Iris pigment epithelial cell (primary cell): ENCODE measurements at regions not wholly inside any gene's neighbourhood (a gene's known extent, or its start where the extent isn't known, plus 50 kb on each side); places are given as distances from the start of the nearest gene placed in this dataset.
"Not testable (repeated sequence)": the region's sequence is repeated elsewhere in the genome, so short reads cannot be mapped to it uniquely, and the experiment has no call there.

ENCODE experiments used
- DNase-seq: peaks from one replicate; pipeline ENCODE4 v3.0.0-alpha.2; 2011; ENCODE audit warnings: low read depth

GRCh38 chr5:110812639-110813038 lies 73.8 kb downstream of the SLC25A46 start:
- no peak for DNase-seq

- peak; percentile 59 for DNase-seq
Measured at GRCh38 chr5:110815916-110816605, 77.3 kb downstream of the SLC25A46 start.

- DNase-seq = peak; percentile 47
Measured at GRCh38 chr5:110817459-110817858, 78.7 kb downstream of the SLC25A46 start.

GRCh38 chr5:110823571-110823970 lies 84.8 kb downstream of the SLC25A46 start:
- no peak for DNase-seq

GRCh38 chr5:110824936-110825441 lies 86.2 kb downstream of the SLC25A46 start:
- DNase-seq = no peak

- no peak for DNase-seq
Measured at GRCh38 chr5:110832683-110833082, 93.9 kb downstream of the SLC25A46 start.

- not testable (repeated sequence) for DNase-seq
Measured at GRCh38 chr5:110834933-110835332, 96.1 kb downstream of the SLC25A46 start.

- DNase-seq = no peak
Measured at GRCh38 chr5:110836851-110837250, 98.0 kb downstream of the SLC25A46 start.

- not testable (repeated sequence) for DNase-seq
Measured at GRCh38 chr5:110838357-110838756, 99.5 kb downstream of the SLC25A46 start.

GRCh38 chr5:110838961-110839360 lies 100.2 kb downstream of the SLC25A46 start:
- DNase-seq = no peak

GRCh38 chr5:110840347-110840960 lies 101.6 kb downstream of the SLC25A46 start:
- DNase-seq = no peak

- DNase-seq = no peak
Measured at GRCh38 chr5:110841137-110841536, 102.3 kb downstream of the SLC25A46 start.

GRCh38 chr5:110842948-110843347 lies 104.1 kb downstream of the SLC25A46 start:
- DNase-seq = no peak

- peak; percentile 17 for DNase-seq
Measured at GRCh38 chr5:110844251-110844650, 105.4 kb downstream of the SLC25A46 start.

GRCh38 chr5:110846398-110847001 lies 107.7 kb downstream of the SLC25A46 start:
- peak; percentile 6 for DNase-seq

GRCh38 chr5:110851357-110851756 lies 112.5 kb downstream of the SLC25A46 start:
- peak; percentile 43 for DNase-seq

GRCh38 chr5:110852053-110852452 lies 113.2 kb downstream of the SLC25A46 start:
- peak; percentile 11 for DNase-seq

GRCh38 chr5:110852541-110852940 lies 113.7 kb downstream of the SLC25A46 start:
- no peak for DNase-seq

- peak; percentile 42 for DNase-seq
Measured at GRCh38 chr5:110853267-110853666, 114.5 kb downstream of the SLC25A46 start.

- peak; percentile 51 for DNase-seq
Measured at GRCh38 chr5:110854200-110854599, 115.4 kb downstream of the SLC25A46 start.

- DNase-seq = no peak
Measured at GRCh38 chr5:110855961-110856360, 117.2 kb downstream of the SLC25A46 start.

- DNase-seq = peak; percentile 55
Measured at GRCh38 chr5:110865400-110866094, 126.7 kb downstream of the SLC25A46 start.
